HG03378 (cell line): ENCODE measurements at regions not wholly inside any gene's neighbourhood (a gene's known extent, or its start where the extent isn't known, plus 50 kb on each side); places are given as distances from the start of the nearest gene placed in this dataset.

Experiments used
- ATAC-seq: cut with Tn5 transposase; IDR thresholded peaks from one replicate; pipeline ENCODE4 v1.9.1; 2021; ENCODE audit warnings: mild to moderate bottlenecking, moderate library complexity; ENCODE audit not compliant: unreplicated experiment

DNA sequence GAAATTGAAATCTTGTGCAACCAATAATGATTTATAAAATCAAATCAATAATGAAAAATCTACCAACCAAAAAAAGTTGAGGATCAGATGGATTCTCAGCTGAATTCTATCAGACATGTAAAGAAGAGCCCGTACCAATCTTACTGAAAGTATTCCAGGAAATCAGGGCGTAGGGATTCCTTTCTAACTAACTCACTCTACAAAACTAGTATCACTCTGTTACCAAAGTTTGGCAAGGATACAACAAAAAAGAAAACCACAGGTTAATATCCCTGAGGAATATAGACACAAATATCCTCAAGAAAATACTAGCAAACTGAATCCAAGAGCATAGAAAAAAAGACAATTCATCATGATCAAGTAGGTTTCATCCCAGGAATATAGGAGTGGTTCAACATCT lies 52.8 kb upstream of the ADGRL4 start:
- no peak for ATAC-seq
